ENCODE measurements at regions not wholly inside any gene's neighbourhood (a gene's known extent, or its start where the extent isn't known, plus 50 kb on each side); places are given as distances from the start of the nearest gene placed in this dataset.

GRCh38 chr11:97965849-97966646 is 1054.7 kb upstream of the CNTN5 start:
- no peak for TF ChIP-seq HDAC6 (IDR thresholded peaks at IDR 0.05; ENCODE audit: unreplicated experiment)
- no peak for TF ChIP-seq NKRF (conservative IDR thresholded peaks at IDR 0.05)
- no peak for TF ChIP-seq ZBTB33 (IDR thresholded peaks at IDR 0.05)
- no peak for TF ChIP-seq CTCF (IDR thresholded peaks at IDR 0.05 in 2 of 3, conservative IDR thresholded peaks at IDR 0.05 in 1 of 3; ENCODE audit: control insufficient read depth in 2 of 3, extremely low read depth in 1 of 3, insufficient read depth in 1 of 3, low read depth in 3 of 3, low read length in 3 of 3)
- no peak for TF ChIP-seq TCF12 (IDR thresholded peaks at IDR 0.05; ENCODE audit: low read depth, low read length)
- no peak for TF ChIP-seq EP300 (IDR thresholded peaks at IDR 0.05; ENCODE audit: borderline replicate concordance in 1 of 2, control insufficient read depth in 1 of 2, low read depth in 2 of 2, low read length in 2 of 2)
- no peak for TF ChIP-seq POLR2A (IDR thresholded peaks at IDR 0.05; ENCODE audit: low read depth, low read length)
- TF ChIP-seq STAT3 (IDR thresholded peaks at IDR 0.05; ENCODE audit: low read depth, low read length): no peak

All from GM12878 (cell line).